HCT116 (cell line): ENCODE measurements at regions not wholly inside any gene's neighbourhood (a gene's known extent, or its start where the extent isn't known, plus 50 kb on each side); places are given as distances from the start of the nearest gene placed in this dataset.

Experiments used
- ATAC-seq: fragments of 200-7000 bp; cut with Tn5 transposase; 2 replicates; pipeline ENCODE4 v1.9.1; 2020; ENCODE audit warnings: mild to moderate bottlenecking, moderate library complexity
- BruUV-seq: library from RNA; stranded (reverse); fragments of 400-500 nt; replicated peaks from 2 replicates; lab custom pipeline; 2021; lab: Mats Ljungman, UMichigan
- CTCF ChIA-PET: fragments of 300-600 bp; sonication (Branson Sonifier 250); formaldehyde crosslinking; loops from one replicate; lab custom pipeline; 2021; ENCODE audit warnings: antibody characterized with exemption; lab: Charles Lee
- POLR2A ChIA-PET: fragments of 300-600, 350-600 bp; sonication (Branson Sonifier 250); formaldehyde crosslinking; loops from one replicate; lab custom pipeline; 2021; ENCODE audit warnings: antibody characterized with exemption; lab: Charles Lee
- RAD21 ChIA-PET, 2 experiments: fragments of 300-600 bp; sonication (Branson Sonifier 250); formaldehyde crosslinking; loops; one replicate each; lab custom pipeline; 2023; ENCODE audit warnings: low total read pairs in 2 of 2; ENCODE audit not compliant: uncharacterized antibody in 2 of 2, unreplicated experiment in 2 of 2, low non-redundant PET in 1 of 2; lab: Charles Lee
- DNase-seq: peaks from one replicate; pipeline ENCODE4 v3.0.0-alpha.2; 2010; ENCODE audit warnings: low read depth, low spot score
- H2AFZ ChIP-seq: fragments of 200-600 bp; shearing (Covaris generic), sonication (generic); 2 replicates; pipeline ENCODE4 v1.6.1; 2017; ENCODE audit warnings: low read depth, mixed run types, mixed read lengths, antibody characterized with exemption, low read length; ENCODE audit not compliant: poor library complexity, severe bottlenecking
- H3K27ac ChIP-seq: 2 replicates; pipeline ENCODE4 v1.5.1; 2012; ENCODE audit warnings: low read depth, low read length
- H3K27me3 ChIP-seq: fragments of 200-600 bp; sonication (generic); 2 replicates; pipeline ENCODE4 v1.6.1; 2016; ENCODE audit warnings: mixed run types, low read length, mixed read lengths; ENCODE audit not compliant: insufficient read depth
- H3K36me3 ChIP-seq, 2 experiments: fragments of 200-500 bp in 1 of 2; fragments of 200-600 bp in 1 of 2; sonication (Bioruptor generic) in 1 of 2; sonication (generic) in 1 of 2; 2 replicates each; pipeline versions ENCODE4 v1.5.1 to v1.6.1; 2014 to 2016; ENCODE audit warnings: low read length in 2 of 2, inconsistent platforms in 1 of 2, mixed read lengths in 1 of 2, mixed run types in 1 of 2; ENCODE audit not compliant: insufficient read depth in 2 of 2, control insufficient read depth in 1 of 2
- H3K4me1 ChIP-seq, 2 experiments: fragments of 200-600 bp in 1 of 2; sonication (generic) in 1 of 2; 2 replicates each; pipeline versions ENCODE4 v1.5.1 to v1.6.1; 2012 to 2017; ENCODE audit warnings: low read length in 2 of 2, inconsistent platforms in 1 of 2, mild to moderate bottlenecking in 1 of 2, mixed read lengths in 1 of 2, mixed run types in 1 of 2, moderate library complexity in 1 of 2; ENCODE audit not compliant: insufficient read depth in 2 of 2, control insufficient read depth in 1 of 2
- H3K4me2 ChIP-seq: fragments of 200-600 bp; sonication (generic); 2 replicates; pipeline ENCODE4 v1.6.1; 2017; ENCODE audit warnings: mixed run types, low read length, mixed read lengths
- H3K4me3 ChIP-seq, 2 experiments: fragments of 200-600 bp in 1 of 2; sonication (generic) in 1 of 2; replicated peaks in 1 of 2; 2 replicates each; pipeline ENCODE4 v1.5.1; 2011 to 2016; ENCODE audit warnings: low read length in 2 of 2, control low read depth in 1 of 2, low read depth in 1 of 2, mild to moderate bottlenecking in 1 of 2, mixed read lengths in 1 of 2, mixed run types in 1 of 2
- H3K79me2 ChIP-seq: fragments of 200-600 bp; sonication (generic); 2 replicates; pipeline ENCODE4 v1.6.1; 2017; ENCODE audit warnings: mild to moderate bottlenecking, mixed run types, low read length, moderate library complexity, mixed read lengths; ENCODE audit not compliant: insufficient read depth
- H3K9ac ChIP-seq: fragments of 200-600 bp; sonication (generic); 2 replicates; pipeline ENCODE4 v1.6.1; 2016; ENCODE audit warnings: low read length, mixed read lengths
- H3K9me2 ChIP-seq: fragments of 200-600 bp; sonication (generic), shearing (Covaris generic); 2 replicates; pipeline ENCODE4 v1.6.1; 2017; ENCODE audit warnings: mixed run types, mild to moderate bottlenecking, moderate library complexity; ENCODE audit not compliant: insufficient read depth
- H3K9me3 ChIP-seq, 2 experiments: fragments of 200-500 bp in 1 of 2; fragments of 200-600 bp in 1 of 2; sonication (Bioruptor generic) in 1 of 2; sonication (generic) in 1 of 2; 2 replicates each; pipeline ENCODE4 v1.6.1; 2014 to 2017; ENCODE audit warnings: low read length in 2 of 2, mixed read lengths in 2 of 2, inconsistent platforms in 1 of 2, low read depth in 1 of 2, mild to moderate bottlenecking in 1 of 2, mixed run types in 1 of 2, moderate library complexity in 1 of 2; ENCODE audit not compliant: control insufficient read depth in 1 of 2, insufficient read depth in 1 of 2
- H4K20me1 ChIP-seq: fragments of 200-600 bp; sonication (generic), shearing (Covaris generic); 2 replicates; pipeline ENCODE4 v1.6.1; 2017; ENCODE audit warnings: mixed run types, mild to moderate bottlenecking, moderate library complexity; ENCODE audit not compliant: insufficient read depth
- CEBPB ChIP-seq: IDR thresholded peaks from 2 replicates; pipeline ENCODE4 v1.6.1; 2012; ENCODE audit warnings: low read depth
- CTCF ChIP-seq, 3 experiments: fragments of 200-600 bp in 1 of 3; sonication (generic) in 1 of 3; IDR thresholded peaks in 2 of 3; conservative IDR thresholded peaks in 1 of 3; 2 replicates each; pipeline ENCODE4 v1.5.1; 2012 to 2017; ENCODE audit warnings: low read depth in 2 of 3, low read length in 2 of 3, antibody characterized with exemption in 1 of 3, borderline replicate concordance in 1 of 3, control low read depth in 1 of 3, mild to moderate bottlenecking in 1 of 3, mixed read lengths in 1 of 3, mixed run types in 1 of 3, moderate library complexity in 1 of 3; ENCODE audit not compliant: insufficient read depth in 1 of 3
- ELF1 ChIP-seq: IDR thresholded peaks from 2 replicates; pipeline ENCODE4 v1.6.1; 2012; ENCODE audit warnings: low read depth, borderline replicate concordance
- EZH2phosphoT487 ChIP-seq: fragments of 200-600 bp; IDR thresholded peaks from 2 replicates; pipeline ENCODE4 v1.6.1; 2018; ENCODE audit warnings: antibody characterized with exemption, borderline replicate concordance
- FOSL1 ChIP-seq: IDR thresholded peaks from 2 replicates; pipeline ENCODE4 v1.6.1; 2012; ENCODE audit warnings: low read depth
- MAX ChIP-seq: IDR thresholded peaks from 2 replicates; pipeline ENCODE4 v1.6.1; 2012
- RAD21 ChIP-seq: IDR thresholded peaks from 2 replicates; pipeline ENCODE4 v1.6.1; 2012; ENCODE audit warnings: low read depth, mild to moderate bottlenecking
- REST ChIP-seq: IDR thresholded peaks from 2 replicates; pipeline ENCODE4 v1.6.1; 2012; ENCODE audit warnings: low read depth
- SRF ChIP-seq: IDR thresholded peaks from 2 replicates; pipeline ENCODE4 v1.6.1; 2012; ENCODE audit warnings: low read depth
- TCF7L2 ChIP-seq: IDR thresholded peaks from 2 replicates; pipeline ENCODE4 v1.7.0; 2011; ENCODE audit warnings: borderline replicate concordance, inconsistent platforms; ENCODE audit not compliant: insufficient read depth, insufficient read length; ENCODE audit errors: extremely low read depth
- ZFX ChIP-seq: fragments of 450-650 bp; IDR thresholded peaks from 2 replicates; pipeline ENCODE4 v1.6.1; 2017
- intact Hi-C: fragments of 100-400 bp; cut with micrococcal nuclease; formaldehyde crosslinking; loops from 2 replicates; pipeline ENCODE4 v1.10.0; 2022
- TF ChIP-seq, protein P1 (sequence below): IDR thresholded peaks from 2 replicates; pipeline ENCODE4 v1.6.1; 2011; ENCODE audit warnings: mild to moderate bottlenecking, low read length, moderate library complexity; ENCODE audit not compliant: insufficient replicate concordance; ENCODE audit errors: extremely low read depth

- TF ChIP-seq CTCF (IDR thresholded peaks at IDR 0.05 in 2 of 3, conservative IDR thresholded peaks at IDR 0.05 in 1 of 3; ENCODE audit: borderline replicate concordance in 1 of 3, insufficient read depth in 1 of 3, low read depth in 2 of 3, low read length in 2 of 3): no peak
- no peak for TF ChIP-seq TCF7L2
- no peak for TF ChIP-seq MAX
- TF ChIP-seq CEBPB: no peak
- TF ChIP-seq ZFX: no peak
- TF ChIP-seq SRF: no peak
- no peak for TF ChIP-seq RAD21
- no peak for TF ChIP-seq ELF1
- TF ChIP-seq, all 23 proteins: peak for 0
These were observed 78.2 kb upstream of the TMPO start (continued) for GRCh38 chr12:98437166-98437565.

GRCh38 chr12:98437806-98438595 is 77.4 kb upstream of the TMPO start:
- Histone ChIP-seq H2AFZ (no peak overlapping the region), H3K9me2 (no peaks in the 10 kb centered on the region), H3K9me3 (0 out of 4 replicates have a peak, but pooled peaks cover 0 to 3% of the 10 kb centered on the region in 2 experiments), H3K9ac (no peak overlapping the region), H3K27ac (no peak overlapping the region), H3K36me3 (no peaks in the 10 kb centered on the region), H3K27me3 (no peaks in the 10 kb centered on the region), H3K4me3 (no peak overlapping the region), H3K4me1 (no peaks in the 10 kb centered on the region), H3K4me2 (no peak overlapping the region), H4K20me1 (no peaks in the 10 kb centered on the region), H3K79me2 (no peaks in the 10 kb centered on the region)
- POLR2A ChIA-PET: no interaction called here
- RAD21 ChIA-PET: no interaction called here
- ATAC-seq: no peak
- no TSS peak for BruUV-seq
- intact Hi-C loops: no loop called here
- CTCF ChIA-PET: interaction anchor here (0.7 to 1.2 kb wide), 2 partner anchors 11 to 13 kb away, joined by 3 read pairs; no protein-coding TSS in a partner anchor
- DNase-seq: no peak
- TF ChIP-seq EZH2phosphoT487 (no peak), CTCF (IDR thresholded peaks at IDR 0.05 in 2 of 3, conservative IDR thresholded peaks at IDR 0.05 in 1 of 3; ENCODE audit: borderline replicate concordance in 1 of 3, insufficient read depth in 1 of 3, low read depth in 2 of 3, low read length in 2 of 3) (no peak), ELF1 (no peak), SRF (no peak), REST (no peak), FOSL1 (no peak)
- TF ChIP-seq, protein P1, sequence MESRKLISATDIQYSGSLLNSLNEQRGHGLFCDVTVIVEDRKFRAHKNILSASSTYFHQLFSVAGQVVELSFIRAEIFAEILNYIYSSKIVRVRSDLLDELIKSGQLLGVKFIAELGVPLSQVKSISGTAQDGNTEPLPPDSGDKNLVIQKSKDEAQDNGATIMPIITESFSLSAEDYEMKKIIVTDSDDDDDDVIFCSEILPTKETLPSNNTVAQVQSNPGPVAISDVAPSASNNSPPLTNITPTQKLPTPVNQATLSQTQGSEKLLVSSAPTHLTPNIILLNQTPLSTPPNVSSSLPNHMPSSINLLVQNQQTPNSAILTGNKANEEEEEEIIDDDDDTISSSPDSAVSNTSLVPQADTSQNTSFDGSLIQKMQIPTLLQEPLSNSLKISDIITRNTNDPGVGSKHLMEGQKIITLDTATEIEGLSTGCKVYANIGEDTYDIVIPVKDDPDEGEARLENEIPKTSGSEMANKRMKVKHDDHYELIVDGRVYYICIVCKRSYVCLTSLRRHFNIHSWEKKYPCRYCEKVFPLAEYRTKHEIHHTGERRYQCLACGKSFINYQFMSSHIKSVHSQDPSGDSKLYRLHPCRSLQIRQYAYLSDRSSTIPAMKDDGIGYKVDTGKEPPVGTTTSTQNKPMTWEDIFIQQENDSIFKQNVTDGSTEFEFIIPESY: no peak
